GM06990 (cell line): ENCODE measurements at regions not wholly inside any gene's neighbourhood (a gene's known extent, or its start where the extent isn't known, plus 50 kb on each side); places are given as distances from the start of the nearest gene placed in this dataset.

Experiments used
- DNase-seq: peaks from one replicate; pipeline ENCODE4 v3.0.0-alpha.2; 2011; ENCODE audit not compliant: insufficient read length; ENCODE audit errors: extremely low read depth
- H3K27me3 ChIP-seq: replicated peaks from 2 replicates; pipeline ENCODE4 v1.6.0; 2011; ENCODE audit warnings: low read length; ENCODE audit not compliant: control insufficient read depth, insufficient read depth
- H3K36me3 ChIP-seq: 2 replicates; pipeline ENCODE4 v1.5.1; 2011; ENCODE audit warnings: low read length; ENCODE audit not compliant: control insufficient read depth, insufficient read depth
- H3K4me3 ChIP-seq: replicated peaks from 2 replicates; pipeline ENCODE4 v1.5.1; 2011; ENCODE audit warnings: low read depth, mild to moderate bottlenecking, control low read depth, low read length
- CTCF ChIP-seq: IDR thresholded peaks from 2 replicates; pipeline ENCODE4 v1.5.1; 2011; ENCODE audit warnings: low read length, control low read depth, mild to moderate bottlenecking, inconsistent platforms; ENCODE audit not compliant: insufficient read depth, poor library complexity, severe bottlenecking

- Histone ChIP-seq H3K4me3 (no peak overlapping the region), H3K36me3 (no peaks in the 10 kb centered on the region), H3K27me3 (no peaks in the 10 kb centered on the region; the same call in none of the 2 replicates)
- DNase-seq: no peak
- no peak for TF ChIP-seq CTCF
These were observed 117.4 kb upstream of the LINGO1 start for GRCh38 chr15:77749998-77750540.

GRCh38 chr15:77749236-77749997, 116.7 kb upstream of the LINGO1 start:
- TF ChIP-seq CTCF: no peak
- Histone ChIP-seq H3K4me3 (no peak overlapping the region), H3K27me3 (no peaks in the 10 kb centered on the region; the same call in none of the 2 replicates), H3K36me3 (no peaks in the 10 kb centered on the region)
- DNase-seq: no peak

GRCh38 chr15:77748078-77749064, 115.7 kb upstream of the LINGO1 start:
- no peaks in the 10 kb centered on the region; the same call in none of the 2 replicates for H3K27me3 ChIP-seq
- no peak overlapping the region for H3K4me3 ChIP-seq
- H3K36me3 ChIP-seq: no peaks in the 10 kb centered on the region
- DNase-seq: no peak
- no peak for TF ChIP-seq CTCF

- Histone ChIP-seq H3K36me3 (no peaks in the 10 kb centered on the region), H3K4me3 (no peak overlapping the region), H3K27me3 (peaks cover 2% of the 10 kb centered on the region)
- no peak for DNase-seq
- TF ChIP-seq CTCF: no peak
These were observed 114.7 kb upstream of the LINGO1 start for GRCh38 chr15:77747175-77748077.
